ENCODE measurements at regions not wholly inside any gene's neighbourhood (a gene's known extent, or its start where the extent isn't known, plus 50 kb on each side); places are given as distances from the start of the nearest gene placed in this dataset.

DNA sequence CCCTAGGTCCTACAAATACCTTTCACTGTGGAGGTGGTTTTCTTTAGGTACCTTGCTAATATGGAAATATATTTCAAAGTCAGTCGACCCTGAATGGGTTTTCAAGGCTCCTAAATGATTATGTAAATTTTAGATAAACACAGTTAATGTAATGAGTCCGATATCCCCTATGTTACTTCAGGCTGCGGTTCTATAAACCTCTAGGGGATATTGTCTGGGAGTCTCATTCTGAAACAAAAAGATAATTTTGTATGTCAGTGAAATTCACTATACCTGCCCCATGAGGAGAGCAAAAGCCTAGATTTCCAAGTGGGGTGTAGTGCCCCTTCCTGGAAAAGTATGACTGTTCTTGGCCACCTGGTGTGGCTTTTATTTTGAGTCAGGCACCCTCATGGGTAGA is 377.3 kb downstream of the ICE1 start:
- no peaks in the 10 kb centered on the region for H3K9me3 ChIP-seq
- no peaks in the 10 kb centered on the region for H3K4me1 ChIP-seq
- TF ChIP-seq POLR2A (IDR thresholded peaks at IDR 0.05) = no peak
- TF ChIP-seq, protein P1, sequence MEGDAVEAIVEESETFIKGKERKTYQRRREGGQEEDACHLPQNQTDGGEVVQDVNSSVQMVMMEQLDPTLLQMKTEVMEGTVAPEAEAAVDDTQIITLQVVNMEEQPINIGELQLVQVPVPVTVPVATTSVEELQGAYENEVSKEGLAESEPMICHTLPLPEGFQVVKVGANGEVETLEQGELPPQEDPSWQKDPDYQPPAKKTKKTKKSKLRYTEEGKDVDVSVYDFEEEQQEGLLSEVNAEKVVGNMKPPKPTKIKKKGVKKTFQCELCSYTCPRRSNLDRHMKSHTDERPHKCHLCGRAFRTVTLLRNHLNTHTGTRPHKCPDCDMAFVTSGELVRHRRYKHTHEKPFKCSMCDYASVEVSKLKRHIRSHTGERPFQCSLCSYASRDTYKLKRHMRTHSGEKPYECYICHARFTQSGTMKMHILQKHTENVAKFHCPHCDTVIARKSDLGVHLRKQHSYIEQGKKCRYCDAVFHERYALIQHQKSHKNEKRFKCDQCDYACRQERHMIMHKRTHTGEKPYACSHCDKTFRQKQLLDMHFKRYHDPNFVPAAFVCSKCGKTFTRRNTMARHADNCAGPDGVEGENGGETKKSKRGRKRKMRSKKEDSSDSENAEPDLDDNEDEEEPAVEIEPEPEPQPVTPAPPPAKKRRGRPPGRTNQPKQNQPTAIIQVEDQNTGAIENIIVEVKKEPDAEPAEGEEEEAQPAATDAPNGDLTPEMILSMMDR (IDR thresholded peaks at IDR 0.05) = no peak
- H3K4me3 ChIP-seq = no peak overlapping the region
- H3K36me3 ChIP-seq = no peaks in the 10 kb centered on the region
- no peaks in the 10 kb centered on the region for H3K27me3 ChIP-seq
- DNase-seq = no peak
- H3K27ac ChIP-seq = no peak overlapping the region

DNA sequence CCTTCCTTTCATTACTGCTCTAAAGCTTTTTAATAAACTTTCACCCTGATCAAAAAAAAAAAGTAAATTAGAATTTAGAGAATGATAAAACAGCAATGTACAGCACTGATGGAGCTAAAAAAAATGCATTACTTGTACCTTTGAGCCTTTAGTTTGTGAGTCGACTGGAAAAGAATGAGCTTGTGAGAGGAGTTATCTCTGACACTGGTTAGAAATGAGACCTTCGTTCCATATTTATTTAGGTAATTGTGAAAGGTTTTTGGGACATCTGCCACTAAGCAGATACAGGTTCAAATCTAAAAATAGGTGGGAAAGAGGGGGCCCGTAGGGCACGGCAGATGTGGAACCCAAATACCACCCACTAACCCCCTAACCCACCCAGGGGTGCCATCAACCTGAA is 376.8 kb downstream of the ICE1 start:
- no peak for DNase-seq
- TF ChIP-seq, protein P1 (IDR thresholded peaks at IDR 0.05) = no peak
- TF ChIP-seq POLR2A (IDR thresholded peaks at IDR 0.05) = no peak
- Histone ChIP-seq H3K36me3 (no peaks in the 10 kb centered on the region), H3K9me3 (no peaks in the 10 kb centered on the region), H3K4me1 (no peaks in the 10 kb centered on the region), H3K27me3 (no peaks in the 10 kb centered on the region), H3K27ac (no peak overlapping the region), H3K4me3 (no peak overlapping the region)

DNA sequence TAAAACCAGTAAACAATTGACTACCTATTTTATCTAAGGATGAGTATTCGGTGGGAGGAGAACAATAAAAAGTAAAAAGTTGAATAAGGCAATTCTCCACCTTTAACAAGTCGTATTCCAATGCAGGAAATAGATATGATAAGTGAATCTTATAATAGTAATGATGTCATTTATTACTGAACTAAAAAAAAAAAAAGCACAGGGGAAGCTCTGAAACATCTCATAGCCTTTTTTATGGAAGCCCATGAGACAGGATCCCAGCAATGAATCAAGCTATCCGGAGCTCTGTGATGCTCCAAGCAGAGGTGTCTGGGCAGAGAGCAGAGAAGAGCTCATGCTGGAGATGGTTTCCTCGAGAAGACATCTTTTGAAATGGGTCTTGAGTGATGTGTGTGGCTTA is 376.0 kb downstream of the ICE1 start:
- no peak for DNase-seq
- TF ChIP-seq POLR2A (IDR thresholded peaks at IDR 0.05) = no peak
- TF ChIP-seq, protein P1 (IDR thresholded peaks at IDR 0.05) = no peak
- Histone ChIP-seq H3K27me3 (no peaks in the 10 kb centered on the region), H3K27ac (no peak overlapping the region), H3K4me3 (no peak overlapping the region), H3K9me3 (no peaks in the 10 kb centered on the region), H3K4me1 (no peaks in the 10 kb centered on the region), H3K36me3 (no peaks in the 10 kb centered on the region)

DNA sequence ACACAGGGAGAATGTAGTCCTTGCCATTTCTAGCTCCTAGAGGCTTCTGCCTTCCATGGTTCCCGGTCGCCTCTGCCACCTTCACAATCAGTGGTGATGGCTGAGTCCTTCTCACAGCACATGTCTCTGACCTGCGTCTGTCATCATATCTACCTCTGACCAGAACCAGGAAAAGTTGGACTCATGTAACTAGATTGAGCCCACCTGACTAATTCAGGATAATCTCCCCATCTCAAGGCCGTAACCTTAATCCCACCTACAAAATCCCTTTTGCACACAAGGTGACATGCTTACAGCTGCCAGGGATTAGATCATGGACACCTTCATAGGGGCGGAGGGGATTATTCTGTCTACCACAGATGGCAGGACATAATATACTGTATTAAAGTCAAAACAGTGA is 375.6 kb downstream of the ICE1 start:
- Histone ChIP-seq H3K36me3 (no peaks in the 10 kb centered on the region), H3K4me3 (no peak overlapping the region), H3K9me3 (no peaks in the 10 kb centered on the region), H3K27me3 (no peaks in the 10 kb centered on the region), H3K27ac (no peak overlapping the region), H3K4me1 (no peaks in the 10 kb centered on the region)
- TF ChIP-seq, protein P1 (IDR thresholded peaks at IDR 0.05) = no peak
- TF ChIP-seq POLR2A (IDR thresholded peaks at IDR 0.05) = no peak
- no peak for DNase-seq

DNA sequence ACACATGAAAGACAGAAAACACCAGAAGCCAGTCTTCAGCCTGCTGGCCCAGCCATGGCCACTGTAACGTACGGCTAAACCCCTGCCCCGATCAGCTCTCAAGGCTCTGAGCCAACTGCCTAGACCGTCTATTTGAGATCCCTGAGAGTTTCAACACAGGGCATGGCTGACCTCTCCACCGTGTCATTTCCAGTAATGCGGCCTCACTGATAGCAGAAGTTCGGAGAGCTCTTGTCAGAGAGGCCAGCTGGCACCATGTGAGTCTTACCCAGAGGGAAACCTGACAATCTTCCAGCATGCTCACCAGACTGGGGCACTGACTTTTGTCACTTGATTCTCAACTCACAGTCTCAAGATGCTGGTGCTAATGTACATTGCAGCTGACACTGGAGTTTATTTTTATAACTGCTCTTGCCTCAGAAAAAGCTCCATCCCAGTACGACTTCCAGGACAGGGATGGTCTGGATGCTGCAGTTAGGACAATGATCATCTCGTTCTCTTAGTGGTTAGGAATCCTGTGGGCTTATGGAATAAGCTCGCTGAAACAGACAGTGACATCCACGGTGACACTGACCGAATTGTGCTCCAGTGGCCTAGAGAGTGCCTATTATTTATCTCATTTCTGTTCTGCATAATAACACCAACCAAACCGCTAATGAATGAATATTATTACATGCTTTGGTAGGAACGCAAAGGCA is 372.7 kb downstream of the ICE1 start:
- TF ChIP-seq, protein P1 (IDR thresholded peaks at IDR 0.05) = no peak
- no peak for TF ChIP-seq POLR2A (IDR thresholded peaks at IDR 0.05)
- Histone ChIP-seq H3K27me3 (no peaks in the 10 kb centered on the region), H3K27ac (no peak overlapping the region), H3K36me3 (no peaks in the 10 kb centered on the region), H3K4me3 (no peak overlapping the region), H3K9me3 (no peaks in the 10 kb centered on the region), H3K4me1 (no peaks in the 10 kb centered on the region)
- no peak for DNase-seq

DNA sequence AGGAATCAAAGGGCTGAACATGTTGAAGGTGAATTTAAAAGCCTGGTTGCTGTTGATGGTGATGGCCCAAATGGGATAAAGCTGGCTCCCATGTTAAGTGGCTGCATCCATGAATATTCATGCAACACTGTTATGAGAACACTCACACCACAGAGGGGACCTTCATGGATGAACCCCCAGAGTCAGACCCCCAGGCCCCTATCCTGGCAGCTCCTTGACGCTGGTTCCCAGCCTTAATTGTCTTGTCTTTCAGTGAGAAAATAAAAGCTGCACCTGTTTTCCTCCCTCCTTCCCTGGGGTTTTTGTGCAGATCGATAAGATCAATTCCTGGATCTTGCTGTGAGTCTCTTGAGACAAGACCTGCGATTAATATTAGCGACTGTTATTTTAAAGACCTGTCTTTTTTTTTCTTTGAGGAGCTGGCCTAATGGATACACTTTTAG is 371.7 kb downstream of the ICE1 start:
- Histone ChIP-seq H3K27me3 (no peaks in the 10 kb centered on the region), H3K4me3 (no peak overlapping the region), H3K36me3 (no peaks in the 10 kb centered on the region), H3K27ac (no peak overlapping the region), H3K4me1 (no peaks in the 10 kb centered on the region), H3K9me3 (no peaks in the 10 kb centered on the region)
- DNase-seq = no peak
- TF ChIP-seq, protein P1 (IDR thresholded peaks at IDR 0.05) = no peak
- TF ChIP-seq POLR2A (IDR thresholded peaks at IDR 0.05) = no peak

All from Peyer's patch (tissue), 4 donors.